ENCODE measurements at regions not wholly inside any gene's neighbourhood (a gene's known extent, or its start where the extent isn't known, plus 50 kb on each side); places are given as distances from the start of the nearest gene placed in this dataset.

DNA sequence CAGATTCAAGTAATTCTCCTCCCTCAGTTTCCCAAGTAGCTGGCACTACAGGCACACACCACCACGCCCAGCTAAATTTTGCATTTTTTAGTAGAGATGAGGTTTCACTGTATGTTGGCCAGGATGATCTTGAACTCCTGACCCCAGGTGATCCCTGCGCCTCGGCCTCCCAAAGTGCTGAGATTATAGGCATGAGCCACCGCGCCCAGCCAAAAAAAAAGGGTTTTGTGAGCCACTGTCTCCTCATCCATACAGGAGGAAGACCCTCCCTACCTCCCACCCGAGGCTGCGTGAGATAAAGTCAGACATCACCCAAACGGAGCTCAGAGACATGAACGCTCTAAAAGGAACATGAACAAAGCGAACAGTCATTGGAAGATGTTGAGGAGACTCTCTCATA, 745.7 kb downstream of the BRD1 start:
- TF ChIP-seq POLR2A (IDR thresholded peaks at IDR 0.05) (no peak), EP300 (IDR thresholded peaks at IDR 0.05) (no peak)
- TF ChIP-seq, protein P1, sequence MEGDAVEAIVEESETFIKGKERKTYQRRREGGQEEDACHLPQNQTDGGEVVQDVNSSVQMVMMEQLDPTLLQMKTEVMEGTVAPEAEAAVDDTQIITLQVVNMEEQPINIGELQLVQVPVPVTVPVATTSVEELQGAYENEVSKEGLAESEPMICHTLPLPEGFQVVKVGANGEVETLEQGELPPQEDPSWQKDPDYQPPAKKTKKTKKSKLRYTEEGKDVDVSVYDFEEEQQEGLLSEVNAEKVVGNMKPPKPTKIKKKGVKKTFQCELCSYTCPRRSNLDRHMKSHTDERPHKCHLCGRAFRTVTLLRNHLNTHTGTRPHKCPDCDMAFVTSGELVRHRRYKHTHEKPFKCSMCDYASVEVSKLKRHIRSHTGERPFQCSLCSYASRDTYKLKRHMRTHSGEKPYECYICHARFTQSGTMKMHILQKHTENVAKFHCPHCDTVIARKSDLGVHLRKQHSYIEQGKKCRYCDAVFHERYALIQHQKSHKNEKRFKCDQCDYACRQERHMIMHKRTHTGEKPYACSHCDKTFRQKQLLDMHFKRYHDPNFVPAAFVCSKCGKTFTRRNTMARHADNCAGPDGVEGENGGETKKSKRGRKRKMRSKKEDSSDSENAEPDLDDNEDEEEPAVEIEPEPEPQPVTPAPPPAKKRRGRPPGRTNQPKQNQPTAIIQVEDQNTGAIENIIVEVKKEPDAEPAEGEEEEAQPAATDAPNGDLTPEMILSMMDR (IDR thresholded peaks at IDR 0.05): no peak
